Loucy (cell line): ENCODE measurements at regions not wholly inside any gene's neighbourhood (a gene's known extent, or its start where the extent isn't known, plus 50 kb on each side); places are given as distances from the start of the nearest gene placed in this dataset.
A peak's percentile ranks its signal among the peaks of the same experiment; 100 is the strongest.

Source experiments
- H2AFZ ChIP-seq: fragments of 200-600 bp; sonication (generic); 2 replicates; pipeline ENCODE4 v1.6.0; 2016; ENCODE audit warnings: antibody characterized with exemption, mild to moderate bottlenecking, low read length, moderate library complexity
- H3F3A ChIP-seq: fragments of 200-600 bp; 2 replicates; pipeline ENCODE4 v1.6.0; 2016; ENCODE audit warnings: antibody characterized with exemption, low read depth, mild to moderate bottlenecking
- H3K27me3 ChIP-seq: fragments of 200-600 bp; sonication (generic); 2 replicates; pipeline ENCODE4 v1.6.1; 2014; ENCODE audit warnings: low read length, mild to moderate bottlenecking; ENCODE audit not compliant: insufficient read depth, poor library complexity, severe bottlenecking
- H3K36me3 ChIP-seq: fragments of 200-600 bp; sonication (generic); 2 replicates; pipeline ENCODE4 v1.6.1; 2016; ENCODE audit warnings: low read length; ENCODE audit not compliant: insufficient read depth
- H3K4me1 ChIP-seq: fragments of 200-600 bp; sonication (generic); 2 replicates; pipeline ENCODE4 v1.5.1; 2014; ENCODE audit warnings: low read length, mild to moderate bottlenecking; ENCODE audit not compliant: insufficient read depth, poor library complexity, severe bottlenecking
- H3K4me2 ChIP-seq: fragments of 200-600 bp; sonication (generic); 2 replicates; pipeline ENCODE4 v1.6.0; 2014; ENCODE audit warnings: antibody characterized with exemption, low read length, low read depth, mild to moderate bottlenecking; ENCODE audit not compliant: poor library complexity, severe bottlenecking
- H3K4me3 ChIP-seq: fragments of 200-600 bp; sonication (generic); 2 replicates; pipeline ENCODE4 v1.5.1; 2014; ENCODE audit warnings: low read length, mild to moderate bottlenecking, mixed read lengths; ENCODE audit not compliant: poor library complexity, severe bottlenecking
- H3K79me2 ChIP-seq: fragments of 200-600 bp; sonication (generic); 2 replicates; pipeline ENCODE4 v1.6.1; 2014; ENCODE audit warnings: low read length; ENCODE audit not compliant: insufficient read depth
- H3K9ac ChIP-seq: fragments of 200-600 bp; sonication (generic); 2 replicates; pipeline ENCODE4 v1.6.0; 2014; ENCODE audit warnings: mild to moderate bottlenecking, low read depth, low read length, moderate library complexity; ENCODE audit not compliant: poor library complexity, severe bottlenecking
- H3K9me2 ChIP-seq: fragments of 200-600 bp; sonication (generic); replicated peaks from 2 replicates; pipeline ENCODE4 v1.6.1; 2016; ENCODE audit warnings: low read depth, low read length, mixed read lengths
- H3K9me3 ChIP-seq: fragments of 200-600 bp; sonication (generic); 2 replicates; pipeline ENCODE4 v1.6.1; 2014; ENCODE audit warnings: mild to moderate bottlenecking, antibody characterized with exemption, low read length, low read depth; ENCODE audit not compliant: insufficient read depth
- H4K20me1 ChIP-seq: fragments of 200-600 bp; sonication (generic); 2 replicates; pipeline ENCODE4 v1.6.0; 2014; ENCODE audit warnings: antibody characterized with exemption, low read length, mild to moderate bottlenecking; ENCODE audit not compliant: insufficient read depth, poor library complexity, severe bottlenecking
- CTCF ChIP-seq: fragments of 200-600 bp; sonication (generic); conservative IDR thresholded peaks from 2 replicates; pipeline ENCODE4 v1.5.1; 2014; ENCODE audit warnings: mild to moderate bottlenecking, antibody characterized with exemption, low read length
- EZH2phosphoT487 ChIP-seq: fragments of 200-600 bp; IDR thresholded peaks from 2 replicates; pipeline ENCODE4 v1.6.1; 2018; ENCODE audit warnings: antibody characterized with exemption, mild to moderate bottlenecking, moderate library complexity, borderline replicate concordance

- no peaks in the 10 kb centered on the region for H3K4me1 ChIP-seq
- H3K27me3 ChIP-seq, result no peaks in the 10 kb centered on the region
- H3K4me3 ChIP-seq, result no peak overlapping the region
- H3K79me2 ChIP-seq, result no peaks in the 10 kb centered on the region
- no peaks in the 10 kb centered on the region for H3K9me3 ChIP-seq
- no peak overlapping the region for H2AFZ ChIP-seq
- H3K9ac ChIP-seq, result no peak overlapping the region
- H3K9me2 ChIP-seq, result no peaks in the 10 kb centered on the region
- no peak overlapping the region for H3K4me2 ChIP-seq
- no peak for TF ChIP-seq EZH2phosphoT487
- peak; percentile 76 for TF ChIP-seq CTCF
- H4K20me1 ChIP-seq, result no peaks in the 10 kb centered on the region
- no peaks in the 10 kb centered on the region for H3K36me3 ChIP-seq
- no peaks in the 10 kb centered on the region for H3F3A ChIP-seq
These were observed 68.8 kb upstream of the RGS1 start for GRCh38 chr1:192506741-192507155.

- Histone ChIP-seq H3K4me1 (peaks cover 31% of the 10 kb centered on the region), H2AFZ (no peak overlapping the region), H3K4me3 (no peak overlapping the region), H3K27me3 (no peaks in the 10 kb centered on the region), H3K79me2 (no peaks in the 10 kb centered on the region), H3K9me3 (no peaks in the 10 kb centered on the region), H4K20me1 (no peaks in the 10 kb centered on the region), H3F3A (peaks cover 2% of the 10 kb centered on the region; the same call in 1 of the 2 replicates), H3K36me3 (no peaks in the 10 kb centered on the region), H3K9me2 (no peaks in the 10 kb centered on the region), H3K4me2 (no peak overlapping the region), H3K9ac (no peak overlapping the region)
- no peak for TF ChIP-seq EZH2phosphoT487
- no peak for TF ChIP-seq CTCF
These were observed 63.0 kb upstream of the RGS1 start for GRCh38 chr1:192512426-192513162.

- H3K36me3 ChIP-seq, result no peaks in the 10 kb centered on the region
- H3K27me3 ChIP-seq, result no peaks in the 10 kb centered on the region
- H3K4me3 ChIP-seq, result no peak overlapping the region
- peaks cover 33% of the 10 kb centered on the region for H3K4me1 ChIP-seq
- peaks cover 2% of the 10 kb centered on the region; the same call in 1 of the 2 replicates for H3F3A ChIP-seq
- no peak overlapping the region for H3K4me2 ChIP-seq
- no peak overlapping the region for H3K9ac ChIP-seq
- no peaks in the 10 kb centered on the region for H4K20me1 ChIP-seq
- H2AFZ ChIP-seq, result no peak overlapping the region
- no peaks in the 10 kb centered on the region for H3K9me3 ChIP-seq
- no peaks in the 10 kb centered on the region for H3K79me2 ChIP-seq
- no peaks in the 10 kb centered on the region for H3K9me2 ChIP-seq
- TF ChIP-seq EZH2phosphoT487 (no peak), CTCF (no peak)
These were observed 62.4 kb upstream of the RGS1 start for GRCh38 chr1:192513196-192513595.
